Activated CD4-positive, alpha-beta T cell treated with anti-CD3 and anti-CD28 coated beads, Interleukin-2, amount 50 U/mL, for 4 hours (primary cell): ENCODE measurements at regions not wholly inside any gene's neighbourhood (a gene's known extent, or its start where the extent isn't known, plus 50 kb on each side); places are given as distances from the start of the nearest gene placed in this dataset.
"Not testable (repeated sequence)": the region's sequence is repeated elsewhere in the genome, so short reads cannot be mapped to it uniquely, and the experiment has no call there.

Source experiments
- DNase-seq, 2 experiments: peaks; one replicate each; pipeline ENCODE4 v3.0.0-alpha.2; 2020

- no peak for DNase-seq
Measured at GRCh38 chr13:24931450-24932251, 164.3 kb upstream of the PABPC3 start.

- DNase-seq = not testable (repeated sequence)
Measured at GRCh38 chr13:24933106-24934023, 162.6 kb upstream of the PABPC3 start.

- not testable (repeated sequence) for DNase-seq
Measured at GRCh38 chr13:24934024-24934385, 161.9 kb upstream of the PABPC3 start.

GRCh38 chr13:24938966-24939365 lies 157.0 kb upstream of the PABPC3 start:
- DNase-seq = no peak

- DNase-seq = not testable (repeated sequence)
Measured at GRCh38 chr13:24941023-24941713, 154.8 kb upstream of the PABPC3 start.

- no peak for DNase-seq
Measured at GRCh38 chr13:24943136-24943535, 152.8 kb upstream of the PABPC3 start.

- not testable (repeated sequence) for DNase-seq
Measured at GRCh38 chr13:24944073-24944472, 151.9 kb upstream of the PABPC3 start.

- DNase-seq = not testable (repeated sequence)
Measured at GRCh38 chr13:24948977-24949376, 147.0 kb upstream of the PABPC3 start.

GRCh38 chr13:24950611-24951010 lies 145.3 kb upstream of the PABPC3 start:
- not testable (repeated sequence) for DNase-seq

GRCh38 chr13:24967970-24968369 lies 128.0 kb upstream of the PABPC3 start:
- not testable (repeated sequence) for DNase-seq

GRCh38 chr13:24968416-24968815 lies 127.5 kb upstream of the PABPC3 start:
- not testable (repeated sequence) for DNase-seq

GRCh38 chr13:24973102-24973501 lies 122.8 kb upstream of the PABPC3 start:
- DNase-seq = not testable (repeated sequence)

GRCh38 chr13:24981181-24981803 lies 114.6 kb upstream of the PABPC3 start:
- DNase-seq = not testable (repeated sequence)

- DNase-seq = no peak
Measured at GRCh38 chr13:24982333-24982999, 113.5 kb upstream of the PABPC3 start.

- no peak for DNase-seq
Measured at GRCh38 chr13:24983094-24983493, 112.8 kb upstream of the PABPC3 start.

GRCh38 chr13:24984134-24984533 lies 111.8 kb upstream of the PABPC3 start:
- no peak for DNase-seq

GRCh38 chr13:24985107-24985506 lies 110.8 kb upstream of the PABPC3 start:
- no peak for DNase-seq

GRCh38 chr13:24985896-24986295 lies 110.0 kb upstream of the PABPC3 start:
- no peak for DNase-seq

GRCh38 chr13:24986826-24987225 lies 109.1 kb upstream of the PABPC3 start:
- DNase-seq = no peak

- DNase-seq = not testable (repeated sequence)
Measured at GRCh38 chr13:24989959-24990358, 106.0 kb upstream of the PABPC3 start.

- not testable (repeated sequence) for DNase-seq
Measured at GRCh38 chr13:24992946-24993345, 103.0 kb upstream of the PABPC3 start.

GRCh38 chr13:24995225-24995804 lies 100.6 kb upstream of the PABPC3 start:
- peak; percentile 36 to 45 for DNase-seq
